Ishikawa (cell line): ENCODE measurements at regions not wholly inside any gene's neighbourhood (a gene's known extent, or its start where the extent isn't known, plus 50 kb on each side); places are given as distances from the start of the nearest gene placed in this dataset.

ENCODE experiments used
- CEBPB ChIP-seq: IDR thresholded peaks from 2 replicates; pipeline ENCODE4 v1.6.1; 2012
- EGR1 ChIP-seq: IDR thresholded peaks from 2 replicates; pipeline ENCODE4 v1.6.1; 2012
- EP300 ChIP-seq: IDR thresholded peaks from 2 replicates; pipeline ENCODE4 v1.6.1; 2012; ENCODE audit warnings: borderline replicate concordance
- FOXM1 ChIP-seq: IDR thresholded peaks from 2 replicates; pipeline ENCODE4 v1.6.1; 2012; ENCODE audit warnings: low read depth, borderline replicate concordance
- MAX ChIP-seq: IDR thresholded peaks from 2 replicates; pipeline ENCODE4 v1.6.1; 2012
- NFIC ChIP-seq: IDR thresholded peaks from 2 replicates; pipeline ENCODE4 v1.6.1; 2012
- RAD21 ChIP-seq: IDR thresholded peaks from 2 replicates; pipeline ENCODE4 v1.6.1; 2012; ENCODE audit warnings: low read depth
- REST ChIP-seq: IDR thresholded peaks from 2 replicates; pipeline ENCODE4 v1.6.1; 2012; ENCODE audit warnings: low read depth, mild to moderate bottlenecking
- TAF1 ChIP-seq: IDR thresholded peaks from 2 replicates; pipeline ENCODE4 v1.6.1; 2012; ENCODE audit warnings: low read depth, mild to moderate bottlenecking
- TCF12 ChIP-seq: IDR thresholded peaks from 2 replicates; pipeline ENCODE4 v1.6.1; 2012; ENCODE audit warnings: low read depth
- TEAD4 ChIP-seq: IDR thresholded peaks from 2 replicates; pipeline ENCODE4 v1.6.1; 2012
- USF1 ChIP-seq: IDR thresholded peaks from 2 replicates; pipeline ENCODE4 v1.6.1; 2012

GRCh38 chr12:60210756-60211155 is 614.9 kb downstream of the SLC16A7 start:
- TF ChIP-seq NFIC (no peak), FOXM1 (no peak), MAX (no peak), RAD21 (no peak), EGR1 (no peak), REST (no peak), TAF1 (no peak), TEAD4 (no peak), CEBPB (no peak), EP300 (no peak), USF1 (no peak), TCF12 (no peak)
